Retinal pigment epithelial cell (primary cell): ENCODE measurements at regions not wholly inside any gene's neighbourhood (a gene's known extent, or its start where the extent isn't known, plus 50 kb on each side); places are given as distances from the start of the nearest gene placed in this dataset.

Source experiments
- DNase-seq: peaks from one replicate; pipeline ENCODE4 v3.0.0-alpha.2; 2010; ENCODE audit warnings: low read depth
- H3K4me3 ChIP-seq: 2 replicates; pipeline ENCODE4 v1.5.1; 2011; ENCODE audit warnings: mild to moderate bottlenecking, low read length, control low read depth, moderate library complexity
- TF ChIP-seq, protein P1 (sequence below): conservative IDR thresholded peaks from 2 replicates; pipeline ENCODE4 v1.5.1; 2011; ENCODE audit warnings: low read depth, low read length, control low read depth, inconsistent platforms

DNA sequence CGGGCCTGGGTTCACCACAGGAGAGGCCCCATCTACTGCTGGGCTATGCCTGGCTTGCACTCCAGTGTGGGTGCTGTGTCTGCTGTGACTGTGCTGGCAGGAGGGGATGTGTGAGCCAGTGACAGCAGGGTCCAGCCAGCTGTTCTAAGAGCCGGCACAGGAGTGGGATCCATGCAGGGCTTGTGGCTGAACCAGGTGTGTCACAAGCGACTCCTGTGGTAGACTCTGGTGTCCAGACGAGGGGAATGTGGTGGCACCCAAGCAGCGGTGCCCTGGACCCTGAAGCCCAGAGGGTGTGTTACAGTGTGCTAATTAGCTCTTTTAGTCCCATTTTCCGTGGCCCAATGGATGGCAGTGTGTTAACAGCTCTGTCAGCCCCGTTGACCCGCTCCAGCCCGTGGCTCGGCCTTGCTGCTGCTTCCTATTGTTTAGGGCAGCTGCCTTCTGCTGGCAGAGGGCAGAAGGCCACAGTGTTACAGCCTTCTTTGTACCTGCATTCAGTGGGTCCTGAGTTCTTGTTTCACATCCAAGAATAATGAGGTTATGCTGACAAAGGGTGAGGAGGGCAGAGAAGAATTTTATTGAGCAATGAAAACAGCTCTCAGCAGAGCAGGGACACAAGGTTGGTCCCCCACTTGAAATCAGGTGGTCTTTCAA, 78.5 kb upstream of the RNU6-1 start:
- TF ChIP-seq, protein P1, sequence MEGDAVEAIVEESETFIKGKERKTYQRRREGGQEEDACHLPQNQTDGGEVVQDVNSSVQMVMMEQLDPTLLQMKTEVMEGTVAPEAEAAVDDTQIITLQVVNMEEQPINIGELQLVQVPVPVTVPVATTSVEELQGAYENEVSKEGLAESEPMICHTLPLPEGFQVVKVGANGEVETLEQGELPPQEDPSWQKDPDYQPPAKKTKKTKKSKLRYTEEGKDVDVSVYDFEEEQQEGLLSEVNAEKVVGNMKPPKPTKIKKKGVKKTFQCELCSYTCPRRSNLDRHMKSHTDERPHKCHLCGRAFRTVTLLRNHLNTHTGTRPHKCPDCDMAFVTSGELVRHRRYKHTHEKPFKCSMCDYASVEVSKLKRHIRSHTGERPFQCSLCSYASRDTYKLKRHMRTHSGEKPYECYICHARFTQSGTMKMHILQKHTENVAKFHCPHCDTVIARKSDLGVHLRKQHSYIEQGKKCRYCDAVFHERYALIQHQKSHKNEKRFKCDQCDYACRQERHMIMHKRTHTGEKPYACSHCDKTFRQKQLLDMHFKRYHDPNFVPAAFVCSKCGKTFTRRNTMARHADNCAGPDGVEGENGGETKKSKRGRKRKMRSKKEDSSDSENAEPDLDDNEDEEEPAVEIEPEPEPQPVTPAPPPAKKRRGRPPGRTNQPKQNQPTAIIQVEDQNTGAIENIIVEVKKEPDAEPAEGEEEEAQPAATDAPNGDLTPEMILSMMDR, result no peak
- DNase-seq, result no peak
- no peak overlapping the region for H3K4me3 ChIP-seq

DNA sequence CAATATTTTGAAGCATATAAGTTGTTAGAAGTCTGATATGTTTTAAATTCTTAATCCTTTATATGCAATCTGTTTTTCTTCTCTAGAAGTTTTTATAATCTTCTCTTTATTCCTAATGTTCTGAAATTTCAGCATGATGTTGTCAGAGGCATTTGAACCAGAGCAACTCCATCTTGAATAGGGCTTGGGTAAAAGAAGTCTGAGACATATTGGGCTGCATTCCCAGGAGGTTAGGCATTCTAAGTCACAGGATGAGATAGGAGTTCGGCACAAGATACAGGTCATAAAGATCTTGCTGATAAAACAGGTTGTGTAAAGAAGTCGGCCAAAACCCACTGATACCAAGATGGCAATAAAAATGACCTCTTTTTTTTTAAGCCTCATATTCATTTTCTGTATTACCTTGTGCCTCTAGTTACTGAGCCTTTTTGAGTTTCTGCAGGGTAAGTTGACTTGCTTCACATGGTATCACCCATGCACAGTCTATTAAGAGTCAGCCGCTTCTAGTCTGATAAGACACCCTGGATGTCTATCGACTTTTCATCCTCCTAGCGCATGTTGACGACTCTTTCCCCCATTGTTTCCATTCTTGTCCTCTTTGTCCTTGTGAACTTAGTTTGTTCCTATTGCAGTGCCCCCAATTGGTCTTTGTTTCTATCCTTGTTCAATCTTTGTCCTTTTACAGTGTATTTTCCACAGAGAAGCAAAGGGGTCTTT, 80.8 kb upstream of the RNU6-1 start:
- no peak for DNase-seq
- TF ChIP-seq, protein P1, result no peak
- no peak overlapping the region for H3K4me3 ChIP-seq

DNA sequence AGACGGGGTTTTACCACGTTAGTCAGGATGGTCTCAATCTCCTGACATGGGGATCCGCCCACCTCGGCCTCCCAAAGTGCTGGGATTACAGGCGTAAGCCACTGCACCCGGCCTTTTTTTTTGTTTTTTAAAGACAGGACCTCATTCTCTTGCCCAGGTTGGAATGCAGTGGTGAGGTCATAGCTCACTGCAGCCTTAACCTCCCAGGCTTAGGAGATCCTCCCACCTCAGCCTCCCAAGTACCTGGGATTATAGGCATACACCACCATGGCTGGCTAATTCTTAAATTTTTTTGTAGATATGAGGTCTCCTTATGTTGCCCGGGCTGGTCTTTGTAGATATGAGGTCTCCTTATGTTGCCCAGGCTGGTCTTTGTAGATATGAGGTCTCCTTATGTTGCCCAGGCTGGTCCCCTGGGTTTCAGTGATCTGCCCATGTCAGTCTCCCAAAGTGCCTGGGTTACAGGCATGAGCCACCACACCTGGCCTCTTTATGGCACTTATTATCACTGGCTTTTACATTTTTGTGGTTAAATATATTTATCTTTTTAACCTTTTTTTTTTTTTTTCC, 82.3 kb upstream of the RNU6-1 start:
- H3K4me3 ChIP-seq, result no peak overlapping the region
- DNase-seq, result no peak
- TF ChIP-seq, protein P1, result no peak

DNA sequence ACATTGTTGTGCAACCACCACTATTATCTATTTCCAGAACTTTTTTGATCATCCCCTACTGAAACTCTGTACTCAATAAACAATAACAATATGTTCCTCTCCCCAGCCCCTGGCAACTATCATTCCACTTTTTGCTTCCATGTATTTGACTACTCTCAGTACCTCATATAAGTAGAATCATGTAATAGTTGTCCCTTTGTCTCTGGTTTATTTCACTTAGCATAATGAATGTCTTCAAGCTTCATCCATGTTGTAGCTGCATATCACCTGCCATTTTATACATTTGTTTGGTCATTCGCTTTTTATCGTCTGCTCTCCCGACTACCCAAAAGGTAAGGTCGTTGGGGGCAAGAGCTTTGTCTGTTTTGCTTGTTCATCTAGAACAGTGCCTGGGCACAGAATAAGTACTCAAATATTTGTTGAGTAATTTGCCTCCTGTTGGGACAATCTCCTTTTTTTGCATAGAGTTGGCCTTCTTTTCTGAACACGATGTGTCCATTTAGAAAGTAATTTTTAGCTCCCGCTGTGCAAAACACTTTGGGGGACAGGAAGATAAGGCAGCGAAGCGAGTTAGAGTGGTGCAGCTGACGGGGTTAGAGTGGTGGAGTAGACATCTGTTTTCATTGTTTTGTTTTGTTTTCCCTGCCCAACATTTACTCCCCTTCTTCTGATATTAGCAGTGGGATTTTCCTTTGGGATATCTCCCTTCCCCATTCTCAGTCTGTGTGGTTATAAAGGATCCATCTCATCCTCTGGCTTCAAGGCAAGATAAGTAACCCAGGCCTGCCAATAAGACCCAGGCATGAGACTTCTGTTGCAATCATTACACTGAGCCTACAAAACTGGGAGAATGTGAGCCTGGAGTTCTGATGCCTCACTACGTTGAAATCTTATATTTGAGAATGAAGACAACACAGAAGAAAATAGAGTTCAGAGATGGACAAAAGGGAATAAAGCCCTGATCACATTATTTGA, 83.4 kb upstream of the RNU6-1 start:
- no peak for DNase-seq
- H3K4me3 ChIP-seq, result no peak overlapping the region
- TF ChIP-seq, protein P1, result no peak

DNA sequence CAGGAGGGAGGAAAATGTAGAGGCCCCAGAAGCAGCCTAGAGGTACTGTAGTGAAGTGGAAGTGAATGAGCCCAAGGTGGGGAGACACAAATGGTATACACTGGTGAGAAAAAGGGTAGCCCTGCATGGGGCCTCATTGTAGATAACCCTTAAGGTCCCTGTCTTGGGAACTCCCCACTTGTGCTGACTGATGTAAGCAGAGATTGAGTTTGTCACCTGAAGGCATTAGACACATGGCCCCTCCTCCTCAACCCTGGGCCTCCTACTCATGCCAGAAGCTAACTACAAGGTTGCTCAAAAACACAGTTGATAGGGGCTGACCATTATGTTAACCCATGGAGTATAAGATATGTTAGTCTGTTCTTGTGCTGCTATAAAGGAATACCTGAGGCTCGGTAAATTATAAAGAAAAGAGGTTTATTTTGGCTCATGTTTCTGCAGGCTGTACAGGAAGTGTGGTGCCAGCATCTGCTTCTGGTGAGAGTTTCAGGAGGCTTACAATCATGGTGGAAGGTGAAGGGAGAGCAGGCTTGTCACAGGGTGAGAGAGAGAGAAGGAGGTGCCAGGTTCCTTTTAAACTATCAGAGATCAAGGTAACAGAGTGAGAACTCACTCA, 84.6 kb upstream of the RNU6-1 start:
- DNase-seq, result no peak
- no peak overlapping the region for H3K4me3 ChIP-seq
- TF ChIP-seq, protein P1, result no peak

DNA sequence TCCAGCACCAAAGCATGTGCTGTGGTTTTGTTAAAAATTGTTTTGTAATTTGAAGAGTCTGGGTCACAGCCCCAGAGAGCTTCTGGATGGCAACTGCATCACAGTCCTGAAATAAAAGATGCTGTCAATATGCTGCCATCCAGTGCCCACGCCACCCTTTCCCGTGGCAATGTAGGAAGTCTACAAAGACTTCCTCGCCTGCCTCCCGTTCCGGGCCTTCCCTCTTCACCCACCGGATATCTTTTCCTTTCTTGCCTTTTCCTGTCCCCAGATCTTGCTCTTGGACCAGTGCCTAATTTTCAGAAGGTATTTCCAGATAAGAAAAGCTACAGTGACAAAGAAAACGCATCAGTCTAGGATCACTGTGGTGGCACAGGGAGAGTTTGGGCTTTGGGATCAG, 85.3 kb upstream of the RNU6-1 start:
- H3K4me3 ChIP-seq, result no peak overlapping the region
- DNase-seq, result no peak
- TF ChIP-seq, protein P1, result no peak
